LNCaP clone FGC (cell line): ENCODE measurements at regions not wholly inside any gene's neighbourhood (a gene's known extent, or its start where the extent isn't known, plus 50 kb on each side); places are given as distances from the start of the nearest gene placed in this dataset.

ENCODE experiments used
- DNase-seq: peaks from one replicate; pipeline ENCODE4 v3.0.0-alpha.2; 2011; ENCODE audit warnings: low read depth
- H3K4me3 ChIP-seq: 2 replicates; pipeline ENCODE4 v1.5.1; 2011; ENCODE audit warnings: mild to moderate bottlenecking, low read depth, low read length, control low read depth
- CTCF ChIP-seq: IDR thresholded peaks from 2 replicates; pipeline ENCODE4 v1.5.1; 2012; ENCODE audit warnings: mild to moderate bottlenecking; ENCODE audit not compliant: control insufficient read depth, insufficient read depth; ENCODE audit errors: extremely low read depth

- TF ChIP-seq CTCF, result no peak
- DNase-seq, result no peak
- H3K4me3 ChIP-seq, result no peak overlapping the region
Measured at GRCh38 chr2:144094408-144095151, 425.3 kb downstream of the ZEB2 start.

DNA sequence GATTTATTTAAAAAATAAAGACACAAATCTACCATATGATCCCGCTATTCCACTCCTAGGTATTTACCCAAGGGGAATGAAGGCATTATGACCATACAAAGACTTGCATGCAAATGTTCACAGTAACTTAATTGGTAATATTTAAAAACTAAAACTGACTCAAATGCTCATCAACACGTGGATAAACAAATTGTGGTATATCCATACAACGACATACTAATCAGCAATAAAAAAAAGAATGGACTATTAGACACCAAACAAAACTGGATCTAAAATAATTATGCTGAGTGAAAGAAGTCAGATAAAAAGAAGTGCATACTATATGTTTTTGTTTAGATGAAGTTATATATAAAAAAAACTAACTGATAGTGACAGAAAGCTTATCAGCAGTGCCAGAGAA, 428.3 kb downstream of the ZEB2 start:
- DNase-seq, result no peak
- no peak for TF ChIP-seq CTCF
- H3K4me3 ChIP-seq, result no peak overlapping the region

DNA sequence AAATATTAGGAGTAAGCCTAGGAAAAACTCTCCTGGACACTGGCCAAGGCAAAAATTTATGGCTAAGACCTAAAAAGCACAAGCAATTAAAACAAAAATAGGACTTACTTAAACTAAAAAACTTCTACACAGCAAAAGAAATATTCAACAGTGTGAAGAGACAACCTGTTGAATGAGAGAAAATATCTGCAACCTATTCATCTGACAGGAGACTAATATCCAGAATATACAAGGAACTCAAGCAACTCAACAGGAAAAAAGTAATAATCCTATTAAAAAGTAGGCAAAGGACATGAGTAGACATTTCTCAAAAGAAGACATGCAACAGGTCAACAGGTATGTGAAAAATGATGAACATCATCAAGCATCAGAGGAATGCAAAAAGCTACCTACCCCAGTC, 431.1 kb downstream of the ZEB2 start:
- no peak for DNase-seq
- TF ChIP-seq CTCF, result no peak
- no peak overlapping the region for H3K4me3 ChIP-seq

DNA sequence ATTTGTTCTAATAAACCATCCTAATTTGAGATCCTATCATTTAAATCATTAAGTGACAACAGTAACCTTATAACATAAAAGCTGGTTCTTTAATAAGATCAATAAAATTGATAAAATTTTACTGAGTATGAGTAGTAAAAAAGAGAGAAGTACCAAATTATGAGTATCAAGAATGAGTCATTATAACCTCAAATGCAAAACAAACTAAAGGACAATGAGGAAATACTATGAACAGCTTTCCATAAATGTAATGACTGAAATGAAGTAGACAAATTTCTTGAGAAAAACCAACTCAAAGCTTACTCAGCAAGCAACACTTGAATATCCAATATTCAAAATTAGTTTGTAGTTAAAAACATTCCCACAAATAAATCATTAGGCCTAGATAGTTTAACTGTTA, 433.0 kb downstream of the ZEB2 start:
- H3K4me3 ChIP-seq, result no peak overlapping the region
- no peak for DNase-seq
- no peak for TF ChIP-seq CTCF

- TF ChIP-seq CTCF, result no peak
- no peak overlapping the region for H3K4me3 ChIP-seq
- DNase-seq, result no peak
Measured at GRCh38 chr2:144085016-144085415, 434.9 kb downstream of the ZEB2 start.

- no peak for TF ChIP-seq CTCF
- H3K4me3 ChIP-seq, result no peak overlapping the region
- no peak for DNase-seq
Measured at GRCh38 chr2:144084114-144084661, 435.7 kb downstream of the ZEB2 start.

DNA sequence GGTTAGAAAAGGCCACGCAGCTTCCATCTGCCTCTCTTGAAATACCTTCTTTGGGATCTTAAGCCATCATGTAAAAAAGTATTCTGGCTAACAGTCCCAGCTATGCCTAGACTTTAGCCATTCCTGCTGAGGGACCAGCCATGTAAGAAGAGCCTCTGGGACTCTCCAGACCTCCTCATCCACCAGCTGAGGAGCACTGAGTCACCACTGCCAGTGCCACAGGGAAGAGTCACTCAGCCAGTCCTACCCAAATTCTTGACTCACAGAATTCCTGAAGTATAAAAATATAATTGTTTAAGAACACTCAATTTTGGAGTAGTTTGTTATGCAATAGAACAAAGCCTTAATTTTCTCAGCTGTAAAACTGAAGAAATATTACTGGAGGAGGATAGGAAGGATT, 436.7 kb downstream of the ZEB2 start:
- no peak for TF ChIP-seq CTCF

More for the DNA sequence above, 436.7 kb downstream of the ZEB2 start:
- H3K4me3 ChIP-seq, result no peak overlapping the region
- no peak for DNase-seq
